Activated T-helper 9 cell treated with anti-CD3 and anti-CD28 coated beads, Interleukin-2, amount 50 U/mL, for 16 hours (primary cell): ENCODE measurements at regions not wholly inside any gene's neighbourhood (a gene's known extent, or its start where the extent isn't known, plus 50 kb on each side); places are given as distances from the start of the nearest gene placed in this dataset.

Source experiments
- DNase-seq: peaks from one replicate; pipeline ENCODE4 v3.0.0-alpha.2; 2020; ENCODE audit warnings: low read depth

GRCh38 chr9:32319312-32319929 is 65.0 kb upstream of the ACO1 start:
- DNase-seq: no peak

- DNase-seq: no peak
These were observed 61.8 kb upstream of the ACO1 start for GRCh38 chr9:32322622-32323021.

GRCh38 chr9:32326146-32326545 is 58.3 kb upstream of the ACO1 start:
- no peak for DNase-seq

- DNase-seq: no peak
These were observed 53.2 kb upstream of the ACO1 start for GRCh38 chr9:32331240-32331639.

GRCh38 chr9:32334112-32334511 is 50.3 kb upstream of the ACO1 start:
- DNase-seq: no peak
